HepG2 (cell line): ENCODE measurements at regions not wholly inside any gene's neighbourhood (a gene's known extent, or its start where the extent isn't known, plus 50 kb on each side); places are given as distances from the start of the nearest gene placed in this dataset.

Source experiments
- CTCF ChIP-seq: sonication (generic); formaldehyde crosslinking; IDR thresholded peaks from 2 replicates; pipeline ENCODE4 v1.5.0; 2020; ENCODE audit warnings: mild to moderate bottlenecking, missing genetic modification reagents, moderate library complexity
- DPF2 ChIP-seq: sonication (generic); formaldehyde crosslinking; IDR thresholded peaks from 2 replicates; pipeline ENCODE4 v1.4.0; 2020; ENCODE audit warnings: mild to moderate bottlenecking, low read depth, missing genetic modification reagents, borderline replicate concordance
- POLR2AphosphoS5 ChIP-seq: IDR thresholded peaks from 2 replicates; pipeline ENCODE4 v1.6.1; 2012; ENCODE audit warnings: low read depth, low read length
- SP5 ChIP-seq: IDR thresholded peaks from 2 replicates; pipeline ENCODE4 v1.6.1; 2016; ENCODE audit warnings: low read depth, borderline replicate concordance
- TFE3 ChIP-seq: IDR thresholded peaks from 2 replicates; pipeline ENCODE4 v1.6.1; 2016
- ZBTB44 ChIP-seq: sonication (generic); formaldehyde crosslinking; IDR thresholded peaks from 2 replicates; pipeline ENCODE4 v1.4.0; 2020; ENCODE audit warnings: missing genetic modification reagents
- ZBTB7B ChIP-seq: sonication (generic); formaldehyde crosslinking; IDR thresholded peaks from 2 replicates; pipeline ENCODE4 v1.4.0; 2020; ENCODE audit warnings: missing genetic modification reagents
- ZFP36 ChIP-seq: fragments of 150-350 bp; IDR thresholded peaks from 2 replicates; pipeline ENCODE4 v1.6.1; 2018; ENCODE audit warnings: borderline replicate concordance, low read length, low read depth; ENCODE audit not compliant: partially characterized antibody
- ZNF552 ChIP-seq: sonication (generic); formaldehyde crosslinking; IDR thresholded peaks from 2 replicates; pipeline ENCODE4 v1.9.0; 2022; ENCODE audit warnings: missing genetic modification reagents, mild to moderate bottlenecking, borderline replicate concordance
- TF ChIP-seq, protein P1 (sequence below): sonication (generic); formaldehyde crosslinking; IDR thresholded peaks from 2 replicates; pipeline ENCODE4 v1.4.0; 2020; ENCODE audit warnings: mild to moderate bottlenecking, missing genetic modification reagents
- TF ChIP-seq, protein P2 (sequence below): sonication (generic); formaldehyde crosslinking; IDR thresholded peaks from 2 replicates; pipeline ENCODE4 v1.4.0; 2020; ENCODE audit warnings: mild to moderate bottlenecking, missing genetic modification reagents

GRCh38 chrX:56920338-56920997 lies 74.9 kb downstream of the SPIN3 start:
- TF ChIP-seq ZBTB7B (no peak), TFE3 (no peak), SP5 (CRISPR knock-in tag) (no peak), ZNF552 (no peak), CTCF (no peak), POLR2AphosphoS5 (no peak), ZFP36 (no peak), DPF2 (CRISPR knock-in tag) (no peak), ZBTB44 (CRISPR knock-in tag) (no peak)
- TF ChIP-seq, protein P1, sequence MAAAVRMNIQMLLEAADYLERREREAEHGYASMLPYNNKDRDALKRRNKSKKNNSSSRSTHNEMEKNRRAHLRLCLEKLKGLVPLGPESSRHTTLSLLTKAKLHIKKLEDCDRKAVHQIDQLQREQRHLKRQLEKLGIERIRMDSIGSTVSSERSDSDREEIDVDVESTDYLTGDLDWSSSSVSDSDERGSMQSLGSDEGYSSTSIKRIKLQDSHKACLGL: no peak
- TF ChIP-seq, protein P2, sequence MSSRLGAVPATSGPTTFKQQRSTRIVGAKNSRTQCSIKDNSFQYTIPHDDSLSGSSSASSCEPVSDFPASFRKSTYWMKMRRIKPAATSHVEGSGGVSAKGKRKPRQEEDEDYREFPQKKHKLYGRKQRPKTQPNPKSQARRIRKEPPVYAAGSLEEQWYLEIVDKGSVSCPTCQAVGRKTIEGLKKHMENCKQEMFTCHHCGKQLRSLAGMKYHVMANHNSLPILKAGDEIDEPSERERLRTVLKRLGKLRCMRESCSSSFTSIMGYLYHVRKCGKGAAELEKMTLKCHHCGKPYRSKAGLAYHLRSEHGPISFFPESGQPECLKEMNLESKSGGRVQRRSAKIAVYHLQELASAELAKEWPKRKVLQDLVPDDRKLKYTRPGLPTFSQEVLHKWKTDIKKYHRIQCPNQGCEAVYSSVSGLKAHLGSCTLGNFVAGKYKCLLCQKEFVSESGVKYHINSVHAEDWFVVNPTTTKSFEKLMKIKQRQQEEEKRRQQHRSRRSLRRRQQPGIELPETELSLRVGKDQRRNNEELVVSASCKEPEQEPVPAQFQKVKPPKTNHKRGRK: no peak
